HCT116 (cell line): ENCODE measurements at regions not wholly inside any gene's neighbourhood (a gene's known extent, or its start where the extent isn't known, plus 50 kb on each side); places are given as distances from the start of the nearest gene placed in this dataset.

Experiments
- ATAC-seq: fragments of 200-7000 bp; cut with Tn5 transposase; 2 replicates; pipeline ENCODE4 v1.9.1; 2020; ENCODE audit warnings: mild to moderate bottlenecking, moderate library complexity
- BruUV-seq: library from RNA; stranded (reverse); fragments of 400-500 nt; replicated peaks from 2 replicates; lab custom pipeline; 2021; lab: Mats Ljungman, UMichigan
- CTCF ChIA-PET: fragments of 300-600 bp; sonication (Branson Sonifier 250); formaldehyde crosslinking; loops from one replicate; lab custom pipeline; 2021; ENCODE audit warnings: antibody characterized with exemption; lab: Charles Lee
- POLR2A ChIA-PET: fragments of 300-600, 350-600 bp; sonication (Branson Sonifier 250); formaldehyde crosslinking; loops from one replicate; lab custom pipeline; 2021; ENCODE audit warnings: antibody characterized with exemption; lab: Charles Lee
- RAD21 ChIA-PET, 2 experiments: fragments of 300-600 bp; sonication (Branson Sonifier 250); formaldehyde crosslinking; loops; one replicate each; lab custom pipeline; 2023; ENCODE audit warnings: low total read pairs in 2 of 2; ENCODE audit not compliant: uncharacterized antibody in 2 of 2, unreplicated experiment in 2 of 2, low non-redundant PET in 1 of 2; lab: Charles Lee
- DNase-seq: peaks from one replicate; pipeline ENCODE4 v3.0.0-alpha.2; 2010; ENCODE audit warnings: low read depth, low spot score
- H2AFZ ChIP-seq: fragments of 200-600 bp; shearing (Covaris generic), sonication (generic); 2 replicates; pipeline ENCODE4 v1.6.1; 2017; ENCODE audit warnings: low read depth, mixed run types, mixed read lengths, antibody characterized with exemption, low read length; ENCODE audit not compliant: poor library complexity, severe bottlenecking
- H3K27ac ChIP-seq: 2 replicates; pipeline ENCODE4 v1.5.1; 2012; ENCODE audit warnings: low read depth, low read length
- H3K27me3 ChIP-seq: fragments of 200-600 bp; sonication (generic); 2 replicates; pipeline ENCODE4 v1.6.1; 2016; ENCODE audit warnings: mixed run types, low read length, mixed read lengths; ENCODE audit not compliant: insufficient read depth
- H3K36me3 ChIP-seq, 2 experiments: fragments of 200-500 bp in 1 of 2; fragments of 200-600 bp in 1 of 2; sonication (Bioruptor generic) in 1 of 2; sonication (generic) in 1 of 2; 2 replicates each; pipeline versions ENCODE4 v1.5.1 to v1.6.1; 2014 to 2016; ENCODE audit warnings: low read length in 2 of 2, inconsistent platforms in 1 of 2, mixed read lengths in 1 of 2, mixed run types in 1 of 2; ENCODE audit not compliant: insufficient read depth in 2 of 2, control insufficient read depth in 1 of 2
- H3K4me1 ChIP-seq, 2 experiments: fragments of 200-600 bp in 1 of 2; sonication (generic) in 1 of 2; 2 replicates each; pipeline versions ENCODE4 v1.5.1 to v1.6.1; 2012 to 2017; ENCODE audit warnings: low read length in 2 of 2, inconsistent platforms in 1 of 2, mild to moderate bottlenecking in 1 of 2, mixed read lengths in 1 of 2, mixed run types in 1 of 2, moderate library complexity in 1 of 2; ENCODE audit not compliant: insufficient read depth in 2 of 2, control insufficient read depth in 1 of 2
- H3K4me2 ChIP-seq: fragments of 200-600 bp; sonication (generic); 2 replicates; pipeline ENCODE4 v1.6.1; 2017; ENCODE audit warnings: mixed run types, low read length, mixed read lengths
- H3K4me3 ChIP-seq, 2 experiments: fragments of 200-600 bp in 1 of 2; sonication (generic) in 1 of 2; replicated peaks in 1 of 2; 2 replicates each; pipeline ENCODE4 v1.5.1; 2011 to 2016; ENCODE audit warnings: low read length in 2 of 2, control low read depth in 1 of 2, low read depth in 1 of 2, mild to moderate bottlenecking in 1 of 2, mixed read lengths in 1 of 2, mixed run types in 1 of 2
- H3K79me2 ChIP-seq: fragments of 200-600 bp; sonication (generic); 2 replicates; pipeline ENCODE4 v1.6.1; 2017; ENCODE audit warnings: mild to moderate bottlenecking, mixed run types, low read length, moderate library complexity, mixed read lengths; ENCODE audit not compliant: insufficient read depth
- H3K9ac ChIP-seq: fragments of 200-600 bp; sonication (generic); 2 replicates; pipeline ENCODE4 v1.6.1; 2016; ENCODE audit warnings: low read length, mixed read lengths
- H3K9me2 ChIP-seq: fragments of 200-600 bp; sonication (generic), shearing (Covaris generic); 2 replicates; pipeline ENCODE4 v1.6.1; 2017; ENCODE audit warnings: mixed run types, mild to moderate bottlenecking, moderate library complexity; ENCODE audit not compliant: insufficient read depth
- H3K9me3 ChIP-seq, 2 experiments: fragments of 200-500 bp in 1 of 2; fragments of 200-600 bp in 1 of 2; sonication (Bioruptor generic) in 1 of 2; sonication (generic) in 1 of 2; 2 replicates each; pipeline ENCODE4 v1.6.1; 2014 to 2017; ENCODE audit warnings: low read length in 2 of 2, mixed read lengths in 2 of 2, inconsistent platforms in 1 of 2, low read depth in 1 of 2, mild to moderate bottlenecking in 1 of 2, mixed run types in 1 of 2, moderate library complexity in 1 of 2; ENCODE audit not compliant: control insufficient read depth in 1 of 2, insufficient read depth in 1 of 2
- H4K20me1 ChIP-seq: fragments of 200-600 bp; sonication (generic), shearing (Covaris generic); 2 replicates; pipeline ENCODE4 v1.6.1; 2017; ENCODE audit warnings: mixed run types, mild to moderate bottlenecking, moderate library complexity; ENCODE audit not compliant: insufficient read depth
- CBX3 ChIP-seq: IDR thresholded peaks from 2 replicates; pipeline ENCODE4 v1.6.1; 2012; ENCODE audit warnings: low read depth
- CEBPB ChIP-seq: IDR thresholded peaks from 2 replicates; pipeline ENCODE4 v1.6.1; 2012; ENCODE audit warnings: low read depth
- EGR1 ChIP-seq: IDR thresholded peaks from 2 replicates; pipeline ENCODE4 v1.6.1; 2012; ENCODE audit warnings: low read depth
- FOSL1 ChIP-seq: IDR thresholded peaks from 2 replicates; pipeline ENCODE4 v1.6.1; 2012; ENCODE audit warnings: low read depth
- POLR2AphosphoS5 ChIP-seq: IDR thresholded peaks from 2 replicates; pipeline ENCODE4 v1.6.1; 2011; ENCODE audit warnings: mild to moderate bottlenecking, low read depth, low read length, moderate library complexity
- RAD21 ChIP-seq: IDR thresholded peaks from 2 replicates; pipeline ENCODE4 v1.6.1; 2012; ENCODE audit warnings: low read depth, mild to moderate bottlenecking
- YY1 ChIP-seq: IDR thresholded peaks from 2 replicates; pipeline ENCODE4 v1.6.1; 2011; ENCODE audit warnings: low read length, low read depth, moderate library complexity, mild to moderate bottlenecking; ENCODE audit not compliant: insufficient replicate concordance; ENCODE audit errors: extremely low read depth
- intact Hi-C: fragments of 100-400 bp; cut with micrococcal nuclease; formaldehyde crosslinking; loops from 2 replicates; pipeline ENCODE4 v1.10.0; 2022
- TF ChIP-seq, protein P1 (sequence below): IDR thresholded peaks from 2 replicates; pipeline ENCODE4 v1.6.1; 2011; ENCODE audit warnings: mild to moderate bottlenecking, low read length, moderate library complexity; ENCODE audit not compliant: insufficient replicate concordance; ENCODE audit errors: extremely low read depth

DNA sequence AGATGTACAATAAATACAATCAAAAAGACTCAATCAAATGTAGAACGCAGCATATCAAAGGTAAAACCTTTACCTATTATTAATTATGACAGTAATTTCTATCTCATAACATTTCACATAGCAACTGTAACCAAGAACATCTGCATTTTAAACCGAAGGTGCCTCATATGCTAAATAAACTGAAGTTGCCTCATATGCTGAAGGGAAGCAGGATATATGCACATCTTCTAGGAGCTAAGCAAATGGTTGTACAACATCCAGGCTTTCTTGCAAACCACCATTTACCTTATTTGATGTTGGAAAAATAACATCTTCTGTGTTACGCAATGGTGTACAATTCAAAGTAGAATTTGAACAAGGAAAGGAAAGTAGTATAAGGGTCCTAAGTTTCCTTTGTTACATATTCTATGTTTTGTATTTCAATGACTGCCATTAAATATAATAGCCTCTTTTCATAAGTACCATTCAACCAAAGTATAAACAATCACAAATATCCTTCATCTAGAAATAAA is 145.9 kb downstream of the SATB1 start (continued):
- TF ChIP-seq CEBPB (no peak), YY1 (no peak), RAD21 (no peak)
- TF ChIP-seq, protein P1, sequence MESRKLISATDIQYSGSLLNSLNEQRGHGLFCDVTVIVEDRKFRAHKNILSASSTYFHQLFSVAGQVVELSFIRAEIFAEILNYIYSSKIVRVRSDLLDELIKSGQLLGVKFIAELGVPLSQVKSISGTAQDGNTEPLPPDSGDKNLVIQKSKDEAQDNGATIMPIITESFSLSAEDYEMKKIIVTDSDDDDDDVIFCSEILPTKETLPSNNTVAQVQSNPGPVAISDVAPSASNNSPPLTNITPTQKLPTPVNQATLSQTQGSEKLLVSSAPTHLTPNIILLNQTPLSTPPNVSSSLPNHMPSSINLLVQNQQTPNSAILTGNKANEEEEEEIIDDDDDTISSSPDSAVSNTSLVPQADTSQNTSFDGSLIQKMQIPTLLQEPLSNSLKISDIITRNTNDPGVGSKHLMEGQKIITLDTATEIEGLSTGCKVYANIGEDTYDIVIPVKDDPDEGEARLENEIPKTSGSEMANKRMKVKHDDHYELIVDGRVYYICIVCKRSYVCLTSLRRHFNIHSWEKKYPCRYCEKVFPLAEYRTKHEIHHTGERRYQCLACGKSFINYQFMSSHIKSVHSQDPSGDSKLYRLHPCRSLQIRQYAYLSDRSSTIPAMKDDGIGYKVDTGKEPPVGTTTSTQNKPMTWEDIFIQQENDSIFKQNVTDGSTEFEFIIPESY: no peak

DNA sequence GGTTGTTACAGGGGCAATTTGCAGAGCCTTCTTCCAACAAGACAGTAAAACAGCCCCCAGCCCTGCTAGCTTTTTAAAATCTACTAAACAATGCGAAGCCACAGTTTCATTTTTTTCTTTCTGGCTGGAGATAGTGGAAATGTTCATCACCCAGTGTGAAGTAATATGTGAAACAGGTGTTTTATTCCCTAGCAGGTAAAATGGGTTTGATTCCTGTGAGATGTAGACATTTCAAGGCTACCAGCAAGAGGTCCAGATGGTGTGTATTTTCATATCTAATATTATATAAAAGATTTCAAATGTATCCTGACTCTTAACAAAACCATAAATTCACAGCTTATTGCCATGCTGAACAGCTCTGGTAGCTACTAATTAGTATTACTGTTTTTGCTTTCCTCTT is 160.3 kb downstream of the SATB1 start:
- H3K27ac ChIP-seq: no peak overlapping the region
- ChIA-PET POLR2A (no interaction called here), RAD21 (no interaction called here), CTCF (no interaction called here)
- H3K4me2 ChIP-seq: no peak overlapping the region
- DNase-seq (no peak), ATAC-seq (no peak)
- no peaks in the 10 kb centered on the region for H3K9me3 ChIP-seq
- intact Hi-C loops: no loop called here
- H4K20me1 ChIP-seq: no peaks in the 10 kb centered on the region
- H2AFZ ChIP-seq: no peak overlapping the region
- BruUV-seq: no TSS peak
- H3K36me3 ChIP-seq: no peaks in the 10 kb centered on the region
- no peaks in the 10 kb centered on the region for H3K4me1 ChIP-seq
- H3K79me2 ChIP-seq: no peaks in the 10 kb centered on the region
- H3K9ac ChIP-seq: no peak overlapping the region
- no peaks in the 10 kb centered on the region for H3K27me3 ChIP-seq
- no peak for TF ChIP-seq EGR1
- TF ChIP-seq CEBPB: no peak
- no peak for TF ChIP-seq RAD21
- no peak for TF ChIP-seq CBX3
- no peak for TF ChIP-seq FOSL1
- no peak for TF ChIP-seq POLR2AphosphoS5
- TF ChIP-seq YY1: no peak
- no peaks in the 10 kb centered on the region for H3K9me2 ChIP-seq
- H3K4me3 ChIP-seq: no peak overlapping the region
